GM19395 (cell line): ENCODE measurements at regions not wholly inside any gene's neighbourhood (a gene's known extent, or its start where the extent isn't known, plus 50 kb on each side); places are given as distances from the start of the nearest gene placed in this dataset.
A peak's percentile ranks its signal among the peaks of the same experiment; 100 is the strongest.

ENCODE experiments used
- ATAC-seq: cut with Tn5 transposase; IDR thresholded peaks from one replicate; pipeline ENCODE4 v1.9.1; 2021; ENCODE audit warnings: mild to moderate bottlenecking, moderate library complexity; ENCODE audit not compliant: unreplicated experiment

- no peak for ATAC-seq
Measured at GRCh38 chr6:12381587-12381986, 91.4 kb downstream of the EDN1 start.

GRCh38 chr6:12383448-12383847 is 93.3 kb downstream of the EDN1 start:
- peak; percentile 96 for ATAC-seq

GRCh38 chr6:12384357-12384912 is 94.3 kb downstream of the EDN1 start:
- ATAC-seq: no peak

- ATAC-seq: no peak
Measured at GRCh38 chr6:12385316-12385715, 95.2 kb downstream of the EDN1 start.

GRCh38 chr6:12386816-12387215 is 96.7 kb downstream of the EDN1 start:
- ATAC-seq: no peak

- ATAC-seq: no peak
Measured at GRCh38 chr6:12391472-12391871, 101.3 kb downstream of the EDN1 start.

GRCh38 chr6:12392490-12392889 is 102.3 kb downstream of the EDN1 start:
- no peak for ATAC-seq

GRCh38 chr6:12393100-12393499 is 102.9 kb downstream of the EDN1 start:
- ATAC-seq: no peak

GRCh38 chr6:12394170-12394569 is 104.0 kb downstream of the EDN1 start:
- ATAC-seq: no peak

- ATAC-seq: no peak
Measured at GRCh38 chr6:12395898-12396297, 105.7 kb downstream of the EDN1 start.

GRCh38 chr6:12401200-12401599 is 111.0 kb downstream of the EDN1 start:
- ATAC-seq: no peak

GRCh38 chr6:12403201-12403826 is 113.2 kb downstream of the EDN1 start:
- ATAC-seq: no peak

GRCh38 chr6:12403947-12404647 is 113.9 kb downstream of the EDN1 start:
- no peak for ATAC-seq

GRCh38 chr6:12404651-12405050 is 114.5 kb downstream of the EDN1 start:
- no peak for ATAC-seq

GRCh38 chr6:12408752-12409151 is 118.6 kb downstream of the EDN1 start:
- ATAC-seq: no peak

- no peak for ATAC-seq
Measured at GRCh38 chr6:12410946-12411345, 120.8 kb downstream of the EDN1 start.

GRCh38 chr6:12414096-12414675 is 124.0 kb downstream of the EDN1 start:
- ATAC-seq: no peak

- no peak for ATAC-seq
Measured at GRCh38 chr6:12415980-12416598, 125.9 kb downstream of the EDN1 start.

GRCh38 chr6:12417191-12417590 is 127.0 kb downstream of the EDN1 start:
- no peak for ATAC-seq

- no peak for ATAC-seq
Measured at GRCh38 chr6:12418946-12419345, 128.8 kb downstream of the EDN1 start.

GRCh38 chr6:12419631-12420272 is 129.6 kb downstream of the EDN1 start:
- ATAC-seq: no peak
